Endothelial cell of umbilical vein (primary cell): ENCODE measurements at regions not wholly inside any gene's neighbourhood (a gene's known extent, or its start where the extent isn't known, plus 50 kb on each side); places are given as distances from the start of the nearest gene placed in this dataset.

Source experiments
- BruUV-seq: library from RNA; stranded (reverse); fragments of 400-500 nt; replicated peaks from 2 replicates; lab custom pipeline; 2021; lab: Mats Ljungman, UMichigan
- CTCF ChIA-PET: fragments of 300-600, 350-600 bp; sonication (Branson Sonifier 250); formaldehyde crosslinking; loops from one replicate; lab custom pipeline; 2021; ENCODE audit warnings: antibody characterized with exemption, inconsistent platforms; lab: Charles Lee
- POLR2A ChIA-PET: fragments of 300-600, 350-600 bp; sonication (Branson Sonifier 250); formaldehyde crosslinking; loops from one replicate; lab custom pipeline; 2021; ENCODE audit warnings: antibody characterized with exemption, inconsistent platforms; lab: Charles Lee
- DNase-seq: peaks from one replicate; pipeline ENCODE4 v3.0.0-alpha.2; 2011; ENCODE audit warnings: low read depth, low spot score
- FAIRE-seq: peaks from 2 replicates; lab custom pipeline; 2011; peaks lifted over from hg19 to GRCh38; lab: Jason Lieb, UNC
- H2AFZ ChIP-seq: 2 replicates; pipeline ENCODE4 v1.6.0; 2012; ENCODE audit warnings: low read depth, low read length, control low read depth, inconsistent platforms
- H3K27ac ChIP-seq: 2 replicates; pipeline ENCODE4 v1.5.1; 2011; ENCODE audit warnings: low read depth, mild to moderate bottlenecking, control low read depth, low read length, moderate library complexity; ENCODE audit not compliant: insufficient read depth
- H3K27me3 ChIP-seq, 2 experiments: 2 replicates each; pipeline versions ENCODE4 v1.6.0 to v1.6.1; 2011; ENCODE audit warnings: low read length in 2 of 2, mixed read lengths in 1 of 2; ENCODE audit not compliant: control insufficient read depth in 2 of 2, insufficient read depth in 2 of 2
- H3K36me3 ChIP-seq, 2 experiments: 2 replicates in 1 of 2; 3 replicates in 1 of 2; pipeline ENCODE4 v1.5.1; 2011; ENCODE audit warnings: low read length in 2 of 2, mild to moderate bottlenecking in 1 of 2, moderate library complexity in 1 of 2; ENCODE audit not compliant: control insufficient read depth in 2 of 2, insufficient read depth in 2 of 2; ENCODE audit errors: extremely low read depth in 1 of 2
- H3K4me1 ChIP-seq: 3 replicates; pipeline ENCODE4 v1.5.1; 2011; ENCODE audit warnings: mild to moderate bottlenecking, low read length; ENCODE audit not compliant: control insufficient read depth, insufficient read depth; ENCODE audit errors: extremely low read depth
- H3K4me2 ChIP-seq: 2 replicates; pipeline ENCODE4 v1.6.1; 2011; ENCODE audit warnings: low read length, control low read depth, mixed read lengths; ENCODE audit not compliant: insufficient read depth
- H3K4me3 ChIP-seq, 3 experiments: fragments of 200-600 bp in 1 of 3; sonication (generic), shearing (Covaris generic) in 1 of 3; replicated peaks in 1 of 3; 2 replicates each; pipeline ENCODE4 v1.5.1; 2011 to 2016; ENCODE audit warnings: control low read depth in 3 of 3, low read length in 3 of 3, mild to moderate bottlenecking in 2 of 3, inconsistent platforms in 1 of 3, low read depth in 1 of 3, moderate library complexity in 1 of 3; ENCODE audit not compliant: insufficient read depth in 1 of 3
- H3K79me2 ChIP-seq: 2 replicates; pipeline ENCODE4 v1.6.0; 2012; ENCODE audit warnings: low read length, inconsistent platforms; ENCODE audit not compliant: control insufficient read depth, insufficient read depth
- H3K9ac ChIP-seq: replicated peaks from 2 replicates; pipeline ENCODE3; 2011; ENCODE audit warnings: low read length, control low read depth; ENCODE audit not compliant: insufficient read depth; ENCODE audit errors: extremely low read depth
- H3K9me1 ChIP-seq: replicated peaks from 3 replicates; pipeline ENCODE4 v1.6.0; 2011; ENCODE audit warnings: mild to moderate bottlenecking, low read length; ENCODE audit not compliant: control insufficient read depth, insufficient read depth; ENCODE audit errors: extremely low read depth
- H3K9me3 ChIP-seq: replicated peaks from 2 replicates; pipeline ENCODE4 v1.5.1; 2012; ENCODE audit warnings: low read length, inconsistent platforms; ENCODE audit not compliant: control insufficient read depth, insufficient read depth
- H4K20me1 ChIP-seq: replicated peaks from 2 replicates; pipeline ENCODE3; 2011; ENCODE audit warnings: mild to moderate bottlenecking, low read length; ENCODE audit not compliant: control insufficient read depth, insufficient read depth; ENCODE audit errors: extremely low read depth
- CTCF ChIP-seq, 2 donors: IDR thresholded peaks; 1 replicate in 1 of 2; 2 replicates in 1 of 2; pipeline ENCODE4 v1.5.1; 2011; ENCODE audit warnings: low read length in 2 of 2, mild to moderate bottlenecking in 2 of 2, moderate library complexity in 2 of 2, control low read depth in 1 of 2, inconsistent platforms in 1 of 2, low read depth in 1 of 2; ENCODE audit not compliant: insufficient read depth in 1 of 2; ENCODE audit errors: extremely low read depth in 1 of 2
- FOS ChIP-seq: IDR thresholded peaks from 2 replicates; pipeline ENCODE4 v1.6.1; 2011; ENCODE audit warnings: mild to moderate bottlenecking, low read length, moderate library complexity, borderline replicate concordance; ENCODE audit not compliant: insufficient read depth
- JUN ChIP-seq: IDR thresholded peaks from 2 replicates; pipeline ENCODE4 v1.6.1; 2011; ENCODE audit warnings: borderline replicate concordance, low read depth; ENCODE audit not compliant: insufficient read length, insufficient read depth
- POLR2A ChIP-seq: IDR thresholded peaks from 2 replicates; pipeline ENCODE4 v1.6.1; 2012; ENCODE audit warnings: low read depth, mild to moderate bottlenecking, control low read depth, low read length
- dilution Hi-C: fragments of 300-500 bp; cut with MboI; formaldehyde crosslinking; loops from one replicate; pipeline ENCODE4 v1.15.0; 2019; ENCODE audit warnings: low sequenced_read_pairs; ENCODE audit not compliant: extremely low pct_ligation_motif_present
- intact Hi-C: fragments of 100-400 bp; cut with micrococcal nuclease; formaldehyde crosslinking; loops from one replicate; pipeline ENCODE4 v1.10.0; 2022

- H3K27me3 ChIP-seq = no peaks in the 10 kb centered on the region
- DNase-seq = no peak
- dilution Hi-C loops = no loop called here
- no peaks in the 10 kb centered on the region for H3K9me1 ChIP-seq
- no peaks in the 10 kb centered on the region for H4K20me1 ChIP-seq
- H3K9ac ChIP-seq = no peak overlapping the region
- H3K36me3 ChIP-seq = no peaks in the 10 kb centered on the region
- FAIRE-seq = no peak
- no peaks in the 10 kb centered on the region for H3K9me3 ChIP-seq
- TF ChIP-seq JUN = no peak
- no peak for TF ChIP-seq FOS
- H3K27ac ChIP-seq = no peak overlapping the region
- peaks cover 32% of the 10 kb centered on the region for H3K4me1 ChIP-seq
- ChIA-PET POLR2A (no interaction called here), CTCF (no interaction called here)
- no TSS peak for BruUV-seq
- no peak overlapping the region for H3K4me3 ChIP-seq
- no peaks in the 10 kb centered on the region for H3K79me2 ChIP-seq
- intact Hi-C loops = no loop called here
- H2AFZ ChIP-seq = no peak overlapping the region
- no peak overlapping the region for H3K4me2 ChIP-seq
Observed at GRCh38 chr14:61190341-61190740, 90.8 kb downstream of the TMEM30B start.

- H3K9me3 ChIP-seq = no peaks in the 10 kb centered on the region
- ChIA-PET CTCF (interaction anchor here (0.6 to 2.9 kb wide), 13 partner anchors 10 to 532 kb away, joined by 3 to 34 read pairs (median 5); partner anchors contain the start of genes SLC38A6 and TRMT5), POLR2A (no interaction called here)
- intact Hi-C loops = loop anchor here (1.0 to 5.0 kb wide), 5 partner anchors 64 to 532 kb away; partner anchors contain the start of genes SLC38A6 and TRMT5
- DNase-seq (peak; percentile 70), FAIRE-seq (peak; percentile 50)
- H3K4me3 ChIP-seq = peak overlapping the region; percentile 9 to 50 (median 32)
- H2AFZ ChIP-seq = peak overlapping the region; percentile 91
- no peaks in the 10 kb centered on the region for H3K9me1 ChIP-seq
- no peaks in the 10 kb centered on the region for H3K27me3 ChIP-seq
- peak overlapping the region; percentile 44 for H3K27ac ChIP-seq
- peaks cover 44% of the 10 kb centered on the region for H3K4me1 ChIP-seq
- no peaks in the 10 kb centered on the region for H4K20me1 ChIP-seq
- H3K79me2 ChIP-seq = no peaks in the 10 kb centered on the region
- dilution Hi-C loops = no loop called here
- H3K36me3 ChIP-seq = no peaks in the 10 kb centered on the region
- H3K4me2 ChIP-seq = peak overlapping the region; percentile 74
- no TSS peak for BruUV-seq
- TF ChIP-seq CTCF (IDR thresholded peaks at IDR 0.05; ENCODE audit: extremely low read depth in 1 of 2, insufficient read depth in 1 of 2, low read depth in 1 of 2, low read length in 2 of 2) (peak; percentile 70 to 85), POLR2A (no peak)
- H3K9ac ChIP-seq = peak overlapping the region; percentile 66
Observed at GRCh38 chr14:61188978-61189808, 91.9 kb downstream of the TMEM30B start.
